Heart left ventricle (tissue), 13 donors: ENCODE measurements at regions not wholly inside any gene's neighbourhood (a gene's known extent, or its start where the extent isn't known, plus 50 kb on each side); places are given as distances from the start of the nearest gene placed in this dataset.

Experiments used
- CTCF ChIP-seq, 12 donors: fragments of 200-600 bp; sonication (generic) in 4 of 12; IDR thresholded peaks; one replicate each; pipeline versions ENCODE4 v1.5.0 to v1.8.0; 2018 to 2022; ENCODE audit warnings: antibody characterized with exemption in 12 of 12, mild to moderate bottlenecking in 5 of 12
- POLR2A ChIP-seq, 2 donors: fragments of 450-650 bp; IDR thresholded peaks; one replicate each; pipeline ENCODE4 v1.6.1; 2017; ENCODE audit warnings: antibody characterized with exemption in 2 of 2, mild to moderate bottlenecking in 2 of 2, moderate library complexity in 2 of 2
- donor health status: ischemic (EF 13 %, LVEDD 7.1; RV severe dilation, severe dysfunction).
- donor health status: DM: no; HTN: yes; CAD: no.
- donor health status: DM: no; HTN: no; CAD: no.
- donor health status: ischemic (EF 25% LVEDD 6.9; RV normal size, moderate dysfunction).
- donor health status: ischemic (EF 25% LVEDD 5.7; RV mildly dilated, moderate dysfunction).
- donor health status: ischemic (EF 35%, LVEDD 5.7; RV mildly dilated, moderate dysfunction).
- donor health status: nonischemic (EF 11% LVEDD 7.7; RV severe dilation, severe dysfunction).
- donor health status: DM: yes; HTN: yes; CAD: no.
- donor health status: PGD.
- donor health status: ischemic (EF 29% LVEDD 5.4; RV normal size, mild dysfunction).
- donor health status: nonischemic (EF 23%, LVEDD 6.1; RV moderate dilation, normal function).

GRCh38 chr4:81694176-81694913 lies 222.6 kb upstream of the RASGEF1B start:
- TF ChIP-seq CTCF (IDR thresholded peaks at IDR 0.05) = no peak
- TF ChIP-seq POLR2A (IDR thresholded peaks at IDR 0.05) = no peak
